DMS114 treated with DMSO at 0.1 percent for 48 hours (cell line): ENCODE measurements at regions not wholly inside any gene's neighbourhood (a gene's known extent, or its start where the extent isn't known, plus 50 kb on each side); places are given as distances from the start of the nearest gene placed in this dataset.
"Not testable (repeated sequence)": the region's sequence is repeated elsewhere in the genome, so short reads cannot be mapped to it uniquely, and the experiment has no call there.

Experiments
- DNase-seq: peaks from one replicate; lab custom pipeline; 2025; ENCODE audit not compliant: unreplicated experiment; lab: John Stamatoyannopoulos, UW

GRCh38 chr2:226115832-226116200 lies 683.8 kb downstream of the IRS1 start:
- DNase-seq, result no peak

- DNase-seq, result no peak
These were observed 684.4 kb downstream of the IRS1 start for GRCh38 chr2:226115102-226115831.

DNA sequence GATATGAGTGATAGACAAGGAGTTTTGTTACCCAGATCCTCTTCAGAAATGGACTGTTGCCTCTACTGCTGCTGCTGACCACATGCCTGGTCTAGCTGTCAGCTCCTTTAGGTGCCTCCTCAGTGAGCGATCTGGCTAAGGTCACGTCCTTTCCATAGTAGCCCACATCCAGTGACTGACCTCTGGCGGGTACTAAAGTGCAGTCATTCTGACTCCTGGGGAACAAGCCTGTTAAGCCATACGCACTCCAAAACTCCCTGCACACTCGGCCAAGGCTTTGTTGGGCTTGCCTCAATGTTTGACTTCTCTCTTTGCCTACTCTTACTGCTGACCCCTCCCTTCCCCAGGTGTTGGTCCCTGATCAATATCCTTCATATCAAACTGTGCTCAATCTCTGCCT lies 685.2 kb downstream of the IRS1 start:
- no peak for DNase-seq

GRCh38 chr2:226098861-226099745 lies 699.6 kb downstream of the NYAP2 start:
- DNase-seq, result no peak

- DNase-seq, result no peak
These were observed 695.5 kb downstream of the NYAP2 start for GRCh38 chr2:226095058-226095457.

DNA sequence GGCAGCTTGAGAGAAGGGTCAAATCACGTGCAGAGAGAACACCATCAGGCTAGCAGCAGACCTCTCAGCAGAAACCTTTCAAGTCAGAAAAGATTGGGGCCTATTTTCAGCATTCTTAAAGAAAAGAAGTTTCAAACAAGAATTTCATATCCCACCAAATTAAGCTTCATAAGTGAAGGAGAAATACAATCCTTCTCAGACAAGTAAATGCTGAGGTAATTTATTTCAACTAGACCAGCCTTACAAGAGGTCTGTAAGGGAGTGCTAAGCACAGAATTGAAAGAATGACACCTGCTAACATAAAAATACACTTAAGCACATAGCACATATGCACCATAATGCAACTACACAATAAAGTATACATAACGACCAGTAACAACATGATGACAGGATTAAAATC lies 693.9 kb downstream of the NYAP2 start:
- no peak for DNase-seq

- no peak for DNase-seq
These were observed 688.8 kb downstream of the NYAP2 start for GRCh38 chr2:226088366-226088674.

DNA sequence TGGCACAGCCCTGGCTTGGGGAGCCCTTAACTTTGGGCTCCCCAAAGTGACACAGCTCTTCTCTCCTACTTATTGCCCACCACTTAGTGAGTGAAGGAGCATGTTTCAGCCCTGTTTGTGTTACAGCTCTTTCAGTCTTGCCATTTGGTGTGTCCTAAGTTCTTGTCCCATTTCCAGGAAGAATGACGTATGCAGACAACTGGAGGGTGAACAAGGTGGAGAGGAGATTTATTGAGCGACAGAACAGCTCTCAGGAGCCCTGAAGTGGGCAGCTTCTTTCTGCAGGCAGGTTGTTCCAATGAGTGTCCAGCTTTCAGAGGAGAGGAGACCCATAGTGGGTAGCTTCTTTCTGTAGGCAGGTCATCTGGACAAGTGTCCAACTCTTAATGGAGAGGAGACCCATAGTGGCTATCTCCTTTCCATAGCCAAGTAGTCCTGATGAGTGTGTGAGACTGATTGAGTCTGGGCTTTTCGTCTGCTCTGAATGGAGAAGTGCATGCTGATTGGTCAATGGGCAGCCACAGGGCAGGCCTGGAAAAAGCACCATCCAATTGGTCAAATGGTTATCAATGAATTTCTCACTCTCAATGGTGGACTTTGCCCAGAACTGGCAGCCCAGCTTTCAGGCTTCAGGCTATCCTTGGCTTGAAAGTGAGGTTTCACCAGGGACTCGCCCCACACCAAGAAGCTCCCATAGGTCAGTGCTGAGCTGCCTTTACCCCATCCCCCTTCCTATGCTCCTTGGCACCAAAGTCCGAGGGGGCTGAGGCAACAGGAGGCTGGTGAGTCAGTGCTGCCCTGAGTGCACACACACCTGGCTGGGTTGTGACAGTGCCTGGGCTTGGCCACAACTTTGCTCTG lies 688.2 kb downstream of the NYAP2 start:
- DNase-seq, result no peak

- DNase-seq, result no peak
These were observed 687.5 kb downstream of the NYAP2 start for GRCh38 chr2:226087051-226087450.

GRCh38 chr2:226086190-226086589 lies 686.7 kb downstream of the NYAP2 start:
- no peak for DNase-seq

DNA sequence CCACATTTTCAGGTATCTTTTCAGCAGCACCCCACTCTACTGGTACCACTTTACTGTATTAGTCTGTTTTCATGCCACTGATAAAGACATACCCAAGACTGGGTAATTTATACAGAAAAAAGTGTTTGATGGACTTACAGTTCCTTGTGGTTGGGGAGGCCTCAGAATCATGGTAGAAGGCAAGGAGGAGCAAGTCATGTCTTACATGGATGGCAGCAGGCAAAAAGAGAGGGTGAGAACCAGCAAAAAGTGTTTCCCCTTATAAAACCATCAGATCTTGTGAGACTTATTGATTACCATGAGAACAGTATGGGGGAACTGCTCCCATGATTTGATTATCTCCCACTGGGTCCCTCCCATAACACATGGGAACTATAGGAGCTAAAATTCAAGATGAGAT lies 685.9 kb downstream of the NYAP2 start:
- not testable (repeated sequence) for DNase-seq

- DNase-seq, result no peak
These were observed 680.8 kb downstream of the NYAP2 start for GRCh38 chr2:226080334-226080733.

DNA sequence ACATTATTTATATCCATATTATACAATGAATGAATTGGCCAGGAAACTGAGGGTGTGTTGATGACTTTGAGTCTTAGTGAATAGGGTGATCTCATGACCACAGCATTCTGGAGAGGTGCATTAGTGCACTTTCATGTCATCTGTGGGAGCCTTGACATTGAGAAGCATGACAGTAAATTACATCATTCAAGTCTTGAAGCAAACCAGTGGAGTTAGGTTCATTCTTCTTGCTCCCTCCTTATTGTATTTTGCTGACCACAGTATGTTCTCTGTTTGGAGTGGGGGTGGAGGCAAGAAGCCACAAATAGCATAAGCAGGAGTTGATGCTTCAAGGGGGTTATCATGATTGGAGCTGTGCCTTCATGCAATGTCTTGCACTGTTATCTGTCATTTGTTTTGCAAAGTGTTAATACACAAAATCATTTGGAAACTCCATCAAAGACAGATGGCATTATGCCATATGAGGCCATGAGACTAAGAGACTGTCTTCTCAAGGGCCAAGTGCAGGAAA lies 680.2 kb downstream of the NYAP2 start:
- no peak for DNase-seq

- DNase-seq, result no peak
These were observed 679.7 kb downstream of the NYAP2 start for GRCh38 chr2:226079196-226079595.

- no peak for DNase-seq
These were observed 679.2 kb downstream of the NYAP2 start for GRCh38 chr2:226078666-226079065.

GRCh38 chr2:226077841-226078240 lies 678.3 kb downstream of the NYAP2 start:
- no peak for DNase-seq

- no peak for DNase-seq
These were observed 677.5 kb downstream of the NYAP2 start for GRCh38 chr2:226077031-226077430.

- no peak for DNase-seq
These were observed 677.0 kb downstream of the NYAP2 start for GRCh38 chr2:226076529-226076928.

DNA sequence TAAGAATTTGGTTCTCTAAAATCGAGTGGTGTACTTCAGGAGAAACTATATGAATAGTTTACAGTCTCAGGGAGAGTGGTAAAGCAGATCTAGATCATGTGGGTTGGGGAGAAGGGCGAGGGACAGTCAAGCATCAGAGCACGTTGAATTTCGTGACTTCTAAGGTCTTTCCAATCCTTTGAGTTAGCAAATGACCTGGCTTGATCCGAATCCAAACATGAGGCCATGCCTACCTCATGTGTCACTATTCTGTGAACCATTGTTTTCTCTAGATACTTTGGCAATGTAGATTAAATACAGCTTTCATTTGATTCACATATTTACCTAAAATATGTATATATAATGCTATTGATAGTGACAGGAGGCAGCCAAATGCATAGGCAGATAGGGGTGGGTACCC lies 674.9 kb downstream of the NYAP2 start:
- DNase-seq, result no peak

GRCh38 chr2:226073496-226074160 lies 674.1 kb downstream of the NYAP2 start:
- no peak for DNase-seq

DNA sequence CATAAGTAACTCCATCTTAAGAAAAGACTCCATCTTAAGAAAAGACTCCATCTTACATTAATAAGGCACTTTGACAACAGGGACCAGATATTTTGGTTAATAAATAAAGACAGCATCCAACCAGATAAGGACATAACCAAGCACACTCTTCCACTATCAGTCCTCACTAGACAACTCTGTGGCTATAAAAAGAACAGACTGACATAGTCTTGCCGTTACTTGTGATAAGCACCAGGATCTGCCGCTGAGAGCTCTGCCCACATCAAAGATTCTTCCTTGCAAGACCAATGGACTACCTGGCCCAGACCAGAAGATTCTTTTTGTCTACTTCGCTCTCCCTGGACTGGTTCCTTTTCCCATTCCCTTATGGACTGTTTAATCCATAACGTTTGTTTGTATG lies 667.4 kb downstream of the NYAP2 start:
- no peak for DNase-seq
